ENCODE measurements at regions not wholly inside any gene's neighbourhood (a gene's known extent, or its start where the extent isn't known, plus 50 kb on each side); places are given as distances from the start of the nearest gene placed in this dataset.

DNA sequence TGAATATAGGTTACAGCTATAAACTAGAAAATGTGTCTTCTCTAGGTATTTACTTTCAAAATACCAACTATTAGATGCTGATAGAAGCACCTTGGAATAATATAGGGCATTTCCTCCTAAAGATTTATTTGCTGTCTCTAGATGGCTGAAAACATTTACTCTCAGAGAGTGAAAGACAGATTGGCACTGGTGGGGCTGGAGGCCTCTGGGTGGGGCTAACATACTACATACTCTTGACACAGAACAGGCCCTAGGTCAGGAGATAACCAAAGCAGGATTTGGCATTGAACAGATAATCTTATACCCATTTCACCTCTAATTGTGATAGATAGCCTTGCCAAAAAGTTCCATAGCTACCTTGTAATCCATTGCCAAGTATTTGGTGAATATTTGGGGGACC, 253.3 kb upstream of the TBC1D5 start:
- TF ChIP-seq HDAC6 (IDR thresholded peaks at IDR 0.05; ENCODE audit: low read depth, low read length) = no peak
- TF ChIP-seq EZH2 (IDR thresholded peaks at IDR 0.05; ENCODE audit: low read depth, low read length, severe bottlenecking) = no peak
- TF ChIP-seq TAF7 (optimal IDR thresholded peaks at IDR 0.05; ENCODE audit: borderline replicate concordance, low read depth, low read length) = no peak
- TF ChIP-seq, protein P1, sequence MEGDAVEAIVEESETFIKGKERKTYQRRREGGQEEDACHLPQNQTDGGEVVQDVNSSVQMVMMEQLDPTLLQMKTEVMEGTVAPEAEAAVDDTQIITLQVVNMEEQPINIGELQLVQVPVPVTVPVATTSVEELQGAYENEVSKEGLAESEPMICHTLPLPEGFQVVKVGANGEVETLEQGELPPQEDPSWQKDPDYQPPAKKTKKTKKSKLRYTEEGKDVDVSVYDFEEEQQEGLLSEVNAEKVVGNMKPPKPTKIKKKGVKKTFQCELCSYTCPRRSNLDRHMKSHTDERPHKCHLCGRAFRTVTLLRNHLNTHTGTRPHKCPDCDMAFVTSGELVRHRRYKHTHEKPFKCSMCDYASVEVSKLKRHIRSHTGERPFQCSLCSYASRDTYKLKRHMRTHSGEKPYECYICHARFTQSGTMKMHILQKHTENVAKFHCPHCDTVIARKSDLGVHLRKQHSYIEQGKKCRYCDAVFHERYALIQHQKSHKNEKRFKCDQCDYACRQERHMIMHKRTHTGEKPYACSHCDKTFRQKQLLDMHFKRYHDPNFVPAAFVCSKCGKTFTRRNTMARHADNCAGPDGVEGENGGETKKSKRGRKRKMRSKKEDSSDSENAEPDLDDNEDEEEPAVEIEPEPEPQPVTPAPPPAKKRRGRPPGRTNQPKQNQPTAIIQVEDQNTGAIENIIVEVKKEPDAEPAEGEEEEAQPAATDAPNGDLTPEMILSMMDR (IDR thresholded peaks at IDR 0.05; ENCODE audit: control extremely low read depth in 1 of 3, insufficient read depth in 1 of 3, low read depth in 1 of 3, low read length in 3 of 3) = no peak

All from H1 (cell line).